Nephron (organoid): ENCODE measurements at regions not wholly inside any gene's neighbourhood (a gene's known extent, or its start where the extent isn't known, plus 50 kb on each side); places are given as distances from the start of the nearest gene placed in this dataset.
A peak's percentile ranks its signal among the peaks of the same experiment; 100 is the strongest.

Experiments used
- H3K27ac Mint-ChIP-seq, 3 experiments: 2 replicates each; pipeline ENCODE4 v1.8.0; 2020; ENCODE audit warnings: mixed read lengths in 3 of 3, mild to moderate bottlenecking in 2 of 3, moderate library complexity in 1 of 3
- H3K27me3 Mint-ChIP-seq: 2 replicates; pipeline ENCODE4 v1.8.0; 2021; ENCODE audit warnings: low read depth, mild to moderate bottlenecking, moderate library complexity, mixed read lengths
- H3K36me3 Mint-ChIP-seq: 2 replicates; pipeline ENCODE4 v1.8.0; 2020; ENCODE audit warnings: low read depth, mixed read lengths
- H3K4me1 Mint-ChIP-seq: 2 replicates; pipeline ENCODE4 v1.8.0; 2020; ENCODE audit warnings: mixed read lengths
- H3K4me3 Mint-ChIP-seq, 3 experiments: 2 replicates each; pipeline ENCODE4 v1.8.0; 2020; ENCODE audit warnings: mild to moderate bottlenecking in 3 of 3, mixed read lengths in 3 of 3, moderate library complexity in 2 of 3
- H3K9me3 Mint-ChIP-seq: 2 replicates; pipeline ENCODE4 v1.8.0; 2020; ENCODE audit warnings: mixed read lengths
- CTCF ChIP-seq, 3 experiments: fragments of 200-600 bp; sonication (generic); IDR thresholded peaks; one replicate each; pipeline ENCODE4 v1.5.0; 2021; ENCODE audit warnings: antibody characterized with exemption in 3 of 3; ENCODE audit not compliant: unreplicated experiment in 3 of 3

GRCh38 chr15:29379647-29380046 lies 110.0 kb upstream of the NSMCE3 start:
- Mint-ChIP-seq H3K27ac (no peak overlapping the region), H3K4me1 (no peaks in the 10 kb centered on the region), H3K4me3 (no peak overlapping the region), H3K9me3 (no peaks in the 10 kb centered on the region), H3K27me3 (no peaks in the 10 kb centered on the region), H3K36me3 (no peaks in the 10 kb centered on the region)
- no peak for TF ChIP-seq CTCF (IDR thresholded peaks at IDR 0.05; ENCODE audit: unreplicated experiment in 3 of 3)

- Mint-ChIP-seq H3K4me1 (no peaks in the 10 kb centered on the region), H3K27me3 (no peaks in the 10 kb centered on the region), H3K27ac (no peak overlapping the region), H3K36me3 (no peaks in the 10 kb centered on the region), H3K4me3 (no peak overlapping the region), H3K9me3 (no peaks in the 10 kb centered on the region)
- TF ChIP-seq CTCF (IDR thresholded peaks at IDR 0.05; ENCODE audit: unreplicated experiment in 3 of 3), result no peak
Observed at GRCh38 chr15:29377161-29377560, 107.5 kb upstream of the NSMCE3 start.

GRCh38 chr15:29376590-29376989 lies 107.0 kb upstream of the NSMCE3 start:
- TF ChIP-seq CTCF (IDR thresholded peaks at IDR 0.05; ENCODE audit: unreplicated experiment in 3 of 3), result no peak
- Mint-ChIP-seq H3K27ac (no peak overlapping the region), H3K27me3 (no peaks in the 10 kb centered on the region), H3K9me3 (no peaks in the 10 kb centered on the region), H3K4me1 (no peaks in the 10 kb centered on the region), H3K4me3 (no peak overlapping the region), H3K36me3 (no peaks in the 10 kb centered on the region)

- Mint-ChIP-seq H3K36me3 (peaks cover 9% of the 10 kb centered on the region), H3K4me1 (no peaks in the 10 kb centered on the region), H3K4me3 (no peak overlapping the region), H3K9me3 (peaks cover 27% of the 10 kb centered on the region), H3K27ac (no peak overlapping the region), H3K27me3 (peaks cover 4% of the 10 kb centered on the region)
- no peak for TF ChIP-seq CTCF (IDR thresholded peaks at IDR 0.05; ENCODE audit: unreplicated experiment in 3 of 3)
Observed at GRCh38 chr15:29369261-29369660, 99.6 kb upstream of the NSMCE3 start.

- Mint-ChIP-seq H3K36me3 (peaks cover 9% of the 10 kb centered on the region), H3K4me1 (peaks cover 6% of the 10 kb centered on the region), H3K4me3 (no peak overlapping the region), H3K27me3 (peaks cover 11% of the 10 kb centered on the region), H3K27ac (no peak overlapping the region), H3K9me3 (peaks cover 18% of the 10 kb centered on the region)
- peak in 1 of 3 experiments; percentile 17 for TF ChIP-seq CTCF (IDR thresholded peaks at IDR 0.05; ENCODE audit: unreplicated experiment in 3 of 3)
Observed at GRCh38 chr15:29364426-29365078, 94.9 kb upstream of the NSMCE3 start.

GRCh38 chr15:29361560-29361959 lies 91.9 kb upstream of the NSMCE3 start:
- H3K4me1 Mint-ChIP-seq, result peaks cover 6% of the 10 kb centered on the region
- H3K36me3 Mint-ChIP-seq, result no peaks in the 10 kb centered on the region
- peaks cover 11% of the 10 kb centered on the region for H3K27me3 Mint-ChIP-seq
- no peak overlapping the region for H3K4me3 Mint-ChIP-seq
- no peak for TF ChIP-seq CTCF (IDR thresholded peaks at IDR 0.05; ENCODE audit: unreplicated experiment in 3 of 3)
- no peak overlapping the region for H3K27ac Mint-ChIP-seq
- H3K9me3 Mint-ChIP-seq, result no peaks in the 10 kb centered on the region
